Aorta (tissue), 5 donors: ENCODE measurements at regions not wholly inside any gene's neighbourhood (a gene's known extent, or its start where the extent isn't known, plus 50 kb on each side); places are given as distances from the start of the nearest gene placed in this dataset.
"Not testable (repeated sequence)": the region's sequence is repeated elsewhere in the genome, so short reads cannot be mapped to it uniquely, and the experiment has no call there.

Experiments
- ATAC-seq: fragments of 200-7000 bp; cut with Tn5 transposase; one replicate; pipeline ENCODE4 v1.9.1; 2022; ENCODE audit warnings: moderate library complexity; ENCODE audit not compliant: low FRiP score
- DNase-seq, 2 donors: peaks; one replicate each; pipeline ENCODE4 v3.0.0-alpha.2; 2020
- H3K27ac ChIP-seq, 2 donors: one replicate each; pipeline ENCODE4 v1.5.1; 2013; ENCODE audit warnings: low read length in 2 of 2, mild to moderate bottlenecking in 2 of 2, moderate library complexity in 2 of 2, control low read depth in 1 of 2, inconsistent platforms in 1 of 2, low read depth in 1 of 2
- H3K27me3 ChIP-seq, 2 donors: one replicate each; pipeline ENCODE4 v1.6.1; 2013; ENCODE audit warnings: control low read depth in 1 of 2, low read length in 1 of 2, mild to moderate bottlenecking in 1 of 2, moderate library complexity in 1 of 2; ENCODE audit not compliant: insufficient read depth in 2 of 2, control insufficient read depth in 1 of 2
- H3K36me3 ChIP-seq, 2 donors: one replicate each; pipeline ENCODE4 v1.6.1; 2013; ENCODE audit warnings: control low read depth in 1 of 2, low read length in 1 of 2, mild to moderate bottlenecking in 1 of 2; ENCODE audit not compliant: insufficient read depth in 2 of 2, control insufficient read depth in 1 of 2
- H3K4me1 ChIP-seq, 2 donors: one replicate each; pipeline ENCODE4 v1.6.1; 2013; ENCODE audit warnings: low read length in 2 of 2, control low read depth in 1 of 2, mild to moderate bottlenecking in 1 of 2, moderate library complexity in 1 of 2; ENCODE audit not compliant: insufficient read depth in 2 of 2, control insufficient read depth in 1 of 2
- H3K4me3 ChIP-seq, 2 donors: one replicate each; pipeline ENCODE4 v1.5.1; 2013; ENCODE audit warnings: low read length in 2 of 2, control low read depth in 1 of 2, mild to moderate bottlenecking in 1 of 2
- H3K9me3 ChIP-seq: one replicate; pipeline ENCODE4 v1.6.1; 2013; ENCODE audit warnings: mild to moderate bottlenecking, low read length; ENCODE audit not compliant: control insufficient read depth
- WGBS, 2 donors: extraction: QIAGEN DNeasy Blood & Tissue Kit; methylation state at CpG; one replicate each; pipeline ENCODE4 v1.1.7; 2013; 5-methylcytosine and 5-hydroxymethylcytosine counted together
- intact Hi-C, 2 donors: fragments of 100-400 bp; cut with DNase I; formaldehyde crosslinking; loops; one replicate each; pipeline versions ENCODE4 v1.14.2 to v1.15.0; 2022
- donor health status: healthy with polysubstance abuse.
- donor health status: Bipolar disorder and iron deficiency.
- donor health status: DM: no; HTN: no; CAD: no.
- donor health status: DM: no; HTN: no; CAD: no.
- donor health status: DM: yes; HTN: yes; CAD: no.

DNA sequence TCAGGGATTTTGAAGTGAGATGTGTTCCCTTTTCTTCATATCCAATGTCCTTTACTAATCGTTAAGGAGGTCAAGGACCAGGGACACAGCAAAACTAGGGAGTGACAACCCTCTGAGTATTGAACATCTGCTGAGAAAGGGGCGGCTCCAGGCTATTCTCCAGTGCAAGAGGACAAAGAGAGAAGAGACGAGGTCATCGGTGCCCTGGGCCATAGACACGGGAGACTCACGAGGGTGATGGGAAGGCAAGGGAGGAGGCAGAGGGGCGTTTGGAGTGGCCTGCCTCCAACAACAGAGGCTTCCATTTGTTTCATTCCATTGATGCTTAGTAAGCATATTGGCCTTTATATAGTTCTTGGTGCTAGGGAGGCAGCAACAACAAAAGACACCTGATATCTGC lies 268.4 kb downstream of the CXCL12 start:
- no peaks in the 10 kb centered on the region for H3K4me1 ChIP-seq
- WGBS, 2 donors: 82 to 96% methylated on average over 7 of the region's 7 CpGs
- H3K27ac ChIP-seq: no peak overlapping the region
- H3K36me3 ChIP-seq: no peaks in the 10 kb centered on the region
- H3K9me3 ChIP-seq: peaks cover 1% of the 10 kb centered on the region
- intact Hi-C loops: no loop called here
- no peaks in the 10 kb centered on the region for H3K27me3 ChIP-seq
- DNase-seq (no peak), ATAC-seq (no peak)
- no peak overlapping the region for H3K4me3 ChIP-seq

- WGBS, 2 donors: 81 to 88% methylated on average over 5 of the region's 5 CpGs
- Histone ChIP-seq H3K4me1 (no peaks in the 10 kb centered on the region), H3K27me3 (no peaks in the 10 kb centered on the region), H3K4me3 (no peak overlapping the region), H3K36me3 (no peaks in the 10 kb centered on the region), H3K9me3 (peaks cover 1% of the 10 kb centered on the region), H3K27ac (no peak overlapping the region)
- no peak for DNase-seq
- no peak for ATAC-seq
- intact Hi-C loops: no loop called here
Observed at GRCh38 chr10:44115516-44115915, 269.4 kb downstream of the CXCL12 start.

DNA sequence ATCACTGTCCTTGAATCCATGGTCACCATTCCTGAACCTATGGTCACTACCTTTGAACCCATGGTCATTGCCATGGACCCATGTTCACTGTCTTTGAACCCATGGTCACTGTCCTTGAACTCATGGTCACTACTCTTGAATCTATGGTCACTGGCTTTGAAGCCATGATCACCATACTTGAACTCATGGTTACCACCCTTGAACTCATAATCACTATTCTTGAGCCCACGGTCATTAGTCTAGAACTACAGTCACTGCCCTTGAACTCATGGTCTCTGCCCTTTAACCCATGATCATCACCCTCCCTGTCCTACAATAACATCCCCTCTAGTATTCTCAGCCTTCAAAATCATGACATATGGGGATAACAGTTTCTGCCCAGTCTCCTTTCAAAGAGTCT lies 270.5 kb downstream of the CXCL12 start:
- intact Hi-C loops: no loop called here
- no peaks in the 10 kb centered on the region for H3K4me1 ChIP-seq
- no peaks in the 10 kb centered on the region for H3K27me3 ChIP-seq
- ATAC-seq: no peak
- H3K36me3 ChIP-seq: no peaks in the 10 kb centered on the region
- peaks cover 1% of the 10 kb centered on the region for H3K9me3 ChIP-seq
- no peak overlapping the region for H3K27ac ChIP-seq
- H3K4me3 ChIP-seq: no peak overlapping the region
- DNase-seq: no peak
- WGBS, 2 donors: 88 to 95% methylated on average over 1 of the region's 1 CpG

- H3K36me3 ChIP-seq, intact Hi-C loops, H3K27ac ChIP-seq, ATAC-seq, H3K9me3 ChIP-seq, H3K4me1 ChIP-seq, H3K27me3 ChIP-seq, H3K4me3 ChIP-seq, DNase-seq: not testable (repeated sequence)
- WGBS, 2 donors: 85 to 87% methylated on average over 4 of the region's 4 CpGs
Observed at GRCh38 chr10:44112280-44112679, 272.6 kb downstream of the CXCL12 start.

DNA sequence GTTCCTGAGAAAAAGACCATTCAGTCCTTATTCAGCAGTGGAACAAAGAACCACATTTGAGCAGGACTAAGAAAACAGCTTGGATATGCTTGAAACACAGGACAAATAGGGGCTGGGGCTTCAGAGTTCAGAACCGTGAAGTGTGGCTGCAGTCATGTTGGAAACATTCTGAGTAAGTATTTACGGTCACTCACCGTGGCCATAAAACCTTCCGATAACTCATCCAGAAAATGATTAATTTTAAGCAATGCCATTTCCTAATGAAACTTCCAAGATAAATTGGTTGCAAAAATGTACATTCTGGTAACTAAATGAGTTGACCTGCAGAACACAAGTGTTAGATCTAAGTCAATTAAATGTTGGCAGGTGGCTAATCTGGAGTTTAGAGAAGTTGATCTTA lies 279.2 kb downstream of the CXCL12 start:
- DNase-seq: no peak
- Histone ChIP-seq H3K27me3 (no peaks in the 10 kb centered on the region), H3K4me3 (no peak overlapping the region), H3K9me3 (no peaks in the 10 kb centered on the region), H3K27ac (no peak overlapping the region), H3K4me1 (peaks cover 0 to 2% of the 10 kb centered on the region in 2 donors), H3K36me3 (no peaks in the 10 kb centered on the region)
- 60 to 61% methylated on average over 4 of the region's 4 CpGs for WGBS, 2 donors
- intact Hi-C loops: no loop called here
- no peak for ATAC-seq

GRCh38 chr10:44102726-44103255 lies 282.1 kb downstream of the CXCL12 start:
- WGBS, 2 donors: 86 to 91% methylated on average over 5 of the region's 5 CpGs
- intact Hi-C loops: no loop called here
- Histone ChIP-seq H3K4me1 (peaks cover 0 to 2% of the 10 kb centered on the region in 2 donors), H3K9me3 (no peaks in the 10 kb centered on the region), H3K27ac (no peak overlapping the region), H3K27me3 (no peaks in the 10 kb centered on the region), H3K4me3 (no peak overlapping the region), H3K36me3 (no peaks in the 10 kb centered on the region)
- no peak for ATAC-seq
- no peak for DNase-seq

DNA sequence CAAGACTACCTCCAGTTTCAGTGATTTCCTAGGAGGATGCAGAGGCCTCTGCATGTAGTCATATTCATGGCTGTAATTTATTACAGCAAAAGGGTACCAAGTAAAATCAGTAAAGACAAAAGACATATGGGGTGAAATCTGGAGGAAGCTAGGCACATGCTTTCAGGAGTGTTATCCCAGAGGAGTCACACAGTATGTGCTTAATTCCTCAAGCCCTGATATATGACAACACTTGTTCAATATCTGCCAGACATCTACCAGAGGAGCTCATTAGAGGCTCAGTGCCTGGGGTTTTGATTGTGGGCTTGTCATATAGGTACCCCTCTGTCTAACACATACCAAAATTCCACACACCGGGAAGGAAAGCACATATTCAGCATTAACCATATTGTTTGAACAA lies 283.8 kb downstream of the CXCL12 start:
- WGBS, 2 donors: 35 to 50% methylated on average over 1 of the region's 1 CpG
- intact Hi-C loops: no loop called here
- Histone ChIP-seq H3K27me3 (no peaks in the 10 kb centered on the region), H3K9me3 (no peaks in the 10 kb centered on the region), H3K36me3 (no peaks in the 10 kb centered on the region), H3K27ac (no peak overlapping the region), H3K4me3 (no peak overlapping the region), H3K4me1 (peaks cover 0 to 2% of the 10 kb centered on the region in 2 donors)
- ATAC-seq (no peak), DNase-seq (no peak)

DNA sequence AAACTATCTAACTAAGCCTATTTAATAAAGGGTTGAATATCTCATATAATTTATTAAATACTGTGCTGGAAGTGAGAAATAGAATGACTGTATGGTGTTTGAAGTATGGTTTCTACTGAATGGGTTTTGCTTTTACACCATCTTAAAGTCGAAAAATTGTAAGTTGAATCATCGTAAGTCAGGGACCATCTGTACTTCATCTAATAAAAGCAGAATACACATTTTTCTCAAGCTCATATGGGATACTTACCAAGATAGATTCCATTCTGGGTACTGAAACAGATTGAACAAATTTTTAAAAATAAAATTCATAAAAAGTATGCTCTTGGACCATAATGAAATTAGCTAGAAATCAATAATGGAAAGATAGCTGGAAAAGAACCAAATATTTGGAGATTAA lies 285.4 kb downstream of the CXCL12 start:
- no peaks in the 10 kb centered on the region for H3K27me3 ChIP-seq
- 95 to 98% methylated on average over 2 of the region's 2 CpGs for WGBS, 2 donors
- ATAC-seq: no peak

GRCh38 chr10:44096217-44096616 lies 288.7 kb downstream of the CXCL12 start:
- 81 to 95% methylated on average over 4 of the region's 4 CpGs for WGBS, 2 donors
- H3K36me3 ChIP-seq, H3K27me3 ChIP-seq, H3K4me1 ChIP-seq, ATAC-seq, DNase-seq, intact Hi-C loops, H3K9me3 ChIP-seq, H3K27ac ChIP-seq, H3K4me3 ChIP-seq: not testable (repeated sequence)

More for the DNA sequence above, 285.4 kb downstream of the CXCL12 start:
- Histone ChIP-seq H3K27ac (no peak overlapping the region), H3K9me3 (no peaks in the 10 kb centered on the region), H3K4me1 (peaks cover 0 to 2% of the 10 kb centered on the region in 2 donors), H3K4me3 (no peak overlapping the region), H3K36me3 (no peaks in the 10 kb centered on the region)
- DNase-seq: no peak
- intact Hi-C loops: no loop called here
